ENCODE measurements at regions not wholly inside any gene's neighbourhood (a gene's known extent, or its start where the extent isn't known, plus 50 kb on each side); places are given as distances from the start of the nearest gene placed in this dataset.

DNA sequence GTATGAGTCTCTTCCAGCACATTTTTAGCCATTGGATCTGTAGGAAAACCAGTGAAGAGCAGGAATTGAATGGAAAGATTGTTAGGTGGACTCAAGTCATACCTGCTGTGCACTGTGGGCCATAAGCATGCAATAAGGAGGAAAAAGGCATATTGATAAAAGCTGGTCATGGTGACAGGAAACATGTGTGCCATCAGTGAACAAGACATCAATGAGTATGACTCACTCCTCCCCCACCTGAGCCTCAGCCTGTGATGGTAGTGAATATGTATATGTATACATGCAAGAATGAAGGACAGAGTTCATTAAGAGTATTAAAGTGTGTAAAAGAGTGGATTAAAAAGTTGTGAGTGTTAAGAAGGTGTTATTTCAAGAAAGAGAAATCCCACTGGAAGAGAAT is 164.5 kb downstream of the TMEM38B start:
- peak; percentile 40 for DNase-seq (ENCODE audit: low read depth)
- TF ChIP-seq MAX (IDR thresholded peaks at IDR 0.05; ENCODE audit: low read depth, low read length) (no peak), POLR2A (IDR thresholded peaks at IDR 0.05; ENCODE audit: extremely low read depth, insufficient read length) (no peak), MYC (IDR thresholded peaks at IDR 0.05; ENCODE audit: low read depth, low read length) (no peak)
- TF ChIP-seq, protein P1, sequence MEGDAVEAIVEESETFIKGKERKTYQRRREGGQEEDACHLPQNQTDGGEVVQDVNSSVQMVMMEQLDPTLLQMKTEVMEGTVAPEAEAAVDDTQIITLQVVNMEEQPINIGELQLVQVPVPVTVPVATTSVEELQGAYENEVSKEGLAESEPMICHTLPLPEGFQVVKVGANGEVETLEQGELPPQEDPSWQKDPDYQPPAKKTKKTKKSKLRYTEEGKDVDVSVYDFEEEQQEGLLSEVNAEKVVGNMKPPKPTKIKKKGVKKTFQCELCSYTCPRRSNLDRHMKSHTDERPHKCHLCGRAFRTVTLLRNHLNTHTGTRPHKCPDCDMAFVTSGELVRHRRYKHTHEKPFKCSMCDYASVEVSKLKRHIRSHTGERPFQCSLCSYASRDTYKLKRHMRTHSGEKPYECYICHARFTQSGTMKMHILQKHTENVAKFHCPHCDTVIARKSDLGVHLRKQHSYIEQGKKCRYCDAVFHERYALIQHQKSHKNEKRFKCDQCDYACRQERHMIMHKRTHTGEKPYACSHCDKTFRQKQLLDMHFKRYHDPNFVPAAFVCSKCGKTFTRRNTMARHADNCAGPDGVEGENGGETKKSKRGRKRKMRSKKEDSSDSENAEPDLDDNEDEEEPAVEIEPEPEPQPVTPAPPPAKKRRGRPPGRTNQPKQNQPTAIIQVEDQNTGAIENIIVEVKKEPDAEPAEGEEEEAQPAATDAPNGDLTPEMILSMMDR (IDR thresholded peaks at IDR 0.05; ENCODE audit: low read depth, low read length): no peak
- no peak overlapping the region for H3K4me3 ChIP-seq (ENCODE audit: low read depth, low read length)

DNA sequence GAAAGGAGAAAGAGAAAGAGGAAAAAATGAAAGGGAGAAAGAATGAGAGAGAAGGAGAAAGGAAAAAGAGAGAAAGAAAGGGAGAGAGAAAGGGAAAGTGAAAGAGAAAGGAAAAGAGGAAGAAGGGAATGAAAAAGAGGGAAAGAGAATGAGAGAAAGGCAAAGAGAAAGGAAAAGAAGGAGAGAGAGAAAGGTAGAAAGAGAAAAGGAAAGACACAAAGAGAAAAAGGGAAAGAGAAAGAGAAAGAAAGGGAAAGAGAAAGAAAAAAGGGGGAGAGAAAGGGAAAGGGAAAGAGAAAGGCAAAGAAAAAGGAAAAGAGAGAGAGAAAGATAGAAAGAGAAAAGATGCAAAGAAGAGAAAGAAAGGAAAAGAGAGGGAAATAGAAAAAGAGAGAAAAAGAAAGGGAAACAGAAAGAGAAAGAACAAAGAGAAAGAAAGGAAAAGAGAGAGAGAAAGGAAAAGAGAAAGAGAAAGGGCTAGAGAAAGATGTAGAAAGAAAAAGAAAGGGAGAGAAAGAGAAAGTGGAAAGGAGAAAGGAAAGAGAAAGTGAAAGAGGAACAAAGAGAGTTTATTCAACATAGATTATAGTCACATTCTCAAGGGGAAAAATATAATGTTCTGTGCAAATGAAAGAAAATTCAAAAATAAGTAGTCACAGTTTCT is 165.2 kb downstream of the TMEM38B start:
- no peak for DNase-seq (ENCODE audit: low read depth)
- no peak overlapping the region for H3K4me3 ChIP-seq (ENCODE audit: low read depth, low read length)
- TF ChIP-seq, protein P1 (IDR thresholded peaks at IDR 0.05; ENCODE audit: low read depth, low read length): no peak
- TF ChIP-seq MYC (IDR thresholded peaks at IDR 0.05; ENCODE audit: low read depth, low read length) (no peak), POLR2A (IDR thresholded peaks at IDR 0.05; ENCODE audit: extremely low read depth, insufficient read length) (no peak), MAX (IDR thresholded peaks at IDR 0.05; ENCODE audit: low read depth, low read length) (no peak)

DNA sequence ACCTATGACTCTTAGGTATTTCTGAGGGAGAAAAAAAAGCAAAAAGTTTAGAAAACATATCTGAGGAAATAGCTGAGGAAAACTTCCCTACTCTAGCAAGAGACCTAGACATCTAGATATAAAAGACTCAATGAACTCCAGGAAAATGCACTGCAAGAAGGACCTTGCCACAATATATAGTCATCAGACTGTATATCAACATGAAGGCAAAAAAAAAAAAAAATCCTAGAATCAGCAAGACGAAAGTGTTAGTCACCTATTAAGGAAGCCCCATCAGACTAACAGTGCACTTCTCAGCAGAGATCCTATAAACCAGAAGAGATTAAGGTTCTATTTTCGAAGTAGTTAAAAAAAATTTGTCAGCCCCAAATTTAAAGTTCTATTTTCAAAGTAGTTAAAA is 166.2 kb downstream of the TMEM38B start:
- H3K4me3 ChIP-seq (ENCODE audit: low read depth, low read length): no peak overlapping the region
- no peak for DNase-seq (ENCODE audit: low read depth)
- TF ChIP-seq, protein P1 (IDR thresholded peaks at IDR 0.05; ENCODE audit: low read depth, low read length): no peak
- TF ChIP-seq POLR2A (IDR thresholded peaks at IDR 0.05; ENCODE audit: extremely low read depth, insufficient read length) (no peak), MYC (IDR thresholded peaks at IDR 0.05; ENCODE audit: low read depth, low read length) (no peak), MAX (IDR thresholded peaks at IDR 0.05; ENCODE audit: low read depth, low read length) (no peak)

- TF ChIP-seq, protein P1 (IDR thresholded peaks at IDR 0.05; ENCODE audit: low read depth, low read length): no peak
- TF ChIP-seq POLR2A (IDR thresholded peaks at IDR 0.05; ENCODE audit: extremely low read depth, insufficient read length) (no peak), MYC (IDR thresholded peaks at IDR 0.05; ENCODE audit: low read depth, low read length) (no peak), MAX (IDR thresholded peaks at IDR 0.05; ENCODE audit: low read depth, low read length) (no peak)
- no peak for DNase-seq (ENCODE audit: low read depth)
- no peak overlapping the region for H3K4me3 ChIP-seq (ENCODE audit: low read depth, low read length)
These were observed 167.6 kb downstream of the TMEM38B start for GRCh38 chr9:105861972-105862371.

DNA sequence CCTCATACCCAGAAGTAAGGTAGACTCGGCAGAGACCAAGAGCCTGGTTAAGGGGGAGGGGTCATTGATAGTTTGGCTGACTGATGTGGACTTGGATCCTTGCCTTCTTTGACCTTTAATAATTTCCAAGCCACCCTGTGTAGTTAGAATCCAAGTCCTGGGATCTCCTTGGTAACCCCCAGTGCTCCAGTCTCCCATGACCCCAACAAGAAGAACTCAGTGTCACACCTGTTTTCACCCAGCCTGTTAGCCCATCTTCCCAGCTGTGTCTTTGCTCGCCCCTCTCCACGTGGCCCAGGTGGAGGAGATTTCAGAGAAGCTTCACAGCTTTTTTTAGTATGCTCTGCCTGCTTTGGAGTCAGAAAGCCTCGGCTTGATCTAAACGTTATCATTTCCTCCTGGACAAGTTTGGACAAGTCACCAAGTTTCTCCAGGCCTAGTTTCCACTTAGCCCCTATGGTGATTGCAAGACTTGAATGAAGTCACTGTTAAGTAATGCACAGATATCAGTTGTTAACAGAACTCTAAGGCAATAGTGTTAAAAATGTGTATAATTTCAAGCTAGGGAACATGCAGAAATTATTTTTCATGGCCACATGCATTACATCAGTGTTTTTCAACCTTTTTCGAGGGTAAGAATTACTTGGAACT is 170.0 kb downstream of the TMEM38B start:
- H3K4me3 ChIP-seq (ENCODE audit: low read depth, low read length): no peak overlapping the region
- no peak for DNase-seq (ENCODE audit: low read depth)
- TF ChIP-seq MYC (IDR thresholded peaks at IDR 0.05; ENCODE audit: low read depth, low read length) (no peak), POLR2A (IDR thresholded peaks at IDR 0.05; ENCODE audit: extremely low read depth, insufficient read length) (no peak), MAX (IDR thresholded peaks at IDR 0.05; ENCODE audit: low read depth, low read length) (no peak)
- TF ChIP-seq, protein P1 (IDR thresholded peaks at IDR 0.05; ENCODE audit: low read depth, low read length): no peak

Data from NB4 (cell line).